ENCODE measurements at regions not wholly inside any gene's neighbourhood (a gene's known extent, or its start where the extent isn't known, plus 50 kb on each side); places are given as distances from the start of the nearest gene placed in this dataset.
A peak's percentile ranks its signal among the peaks of the same experiment; 100 is the strongest.

DNA sequence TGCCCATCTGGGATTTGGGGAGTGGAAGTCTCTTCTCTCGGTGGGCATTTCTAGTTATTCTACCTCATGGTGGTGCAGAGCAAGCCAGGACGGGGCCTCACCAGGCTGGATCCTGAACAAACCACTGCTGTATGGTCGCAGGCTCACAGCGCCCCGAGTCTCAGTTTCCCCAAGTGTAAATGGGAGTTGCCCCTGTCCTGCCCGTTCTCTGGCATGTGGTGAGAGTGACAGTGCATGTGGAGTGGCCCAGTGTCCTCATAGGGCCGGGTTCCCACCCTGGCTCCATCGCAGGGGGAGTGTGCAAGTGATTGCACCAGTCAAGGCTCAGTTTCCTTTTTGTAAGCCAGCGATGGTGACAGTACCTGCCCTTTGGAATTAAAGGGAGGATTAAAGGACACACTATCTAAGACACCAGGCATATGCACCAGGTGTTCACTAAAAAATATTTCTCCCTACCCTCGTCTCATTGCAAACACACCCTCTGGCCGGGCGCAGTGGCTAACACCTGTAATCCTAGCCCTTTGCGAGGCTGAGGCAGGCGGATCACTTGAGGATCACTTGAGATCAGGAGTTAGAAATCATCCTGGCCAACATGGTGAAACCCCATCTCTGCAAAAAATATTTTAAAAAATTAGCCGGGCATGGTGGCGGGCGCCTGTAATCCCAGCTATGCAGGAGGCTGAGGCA lies 173.3 kb upstream of the MYCN start:
- Histone ChIP-seq H3K27me3 (ENCODE audit: insufficient read depth, low read depth, severe bottlenecking) (no peaks in the 10 kb centered on the region), H3K27ac (no peak overlapping the region), H3K4me3 (ENCODE audit: low read depth, low read length) (no peak overlapping the region), H3K36me3 (no peaks in the 10 kb centered on the region), H3K9me3 (ENCODE audit: severe bottlenecking) (no peaks in the 10 kb centered on the region)
- TF ChIP-seq, protein P1, sequence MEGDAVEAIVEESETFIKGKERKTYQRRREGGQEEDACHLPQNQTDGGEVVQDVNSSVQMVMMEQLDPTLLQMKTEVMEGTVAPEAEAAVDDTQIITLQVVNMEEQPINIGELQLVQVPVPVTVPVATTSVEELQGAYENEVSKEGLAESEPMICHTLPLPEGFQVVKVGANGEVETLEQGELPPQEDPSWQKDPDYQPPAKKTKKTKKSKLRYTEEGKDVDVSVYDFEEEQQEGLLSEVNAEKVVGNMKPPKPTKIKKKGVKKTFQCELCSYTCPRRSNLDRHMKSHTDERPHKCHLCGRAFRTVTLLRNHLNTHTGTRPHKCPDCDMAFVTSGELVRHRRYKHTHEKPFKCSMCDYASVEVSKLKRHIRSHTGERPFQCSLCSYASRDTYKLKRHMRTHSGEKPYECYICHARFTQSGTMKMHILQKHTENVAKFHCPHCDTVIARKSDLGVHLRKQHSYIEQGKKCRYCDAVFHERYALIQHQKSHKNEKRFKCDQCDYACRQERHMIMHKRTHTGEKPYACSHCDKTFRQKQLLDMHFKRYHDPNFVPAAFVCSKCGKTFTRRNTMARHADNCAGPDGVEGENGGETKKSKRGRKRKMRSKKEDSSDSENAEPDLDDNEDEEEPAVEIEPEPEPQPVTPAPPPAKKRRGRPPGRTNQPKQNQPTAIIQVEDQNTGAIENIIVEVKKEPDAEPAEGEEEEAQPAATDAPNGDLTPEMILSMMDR (IDR thresholded peaks at IDR 0.05; ENCODE audit: low read depth, low read length): no peak
- DNase-seq: peak; percentile 6

- DNase-seq: peak; percentile 3
- no peak overlapping the region for H3K4me3 ChIP-seq (ENCODE audit: low read depth, low read length)
- TF ChIP-seq, protein P1 (IDR thresholded peaks at IDR 0.05; ENCODE audit: low read depth, low read length): no peak
- no peaks in the 10 kb centered on the region for H3K27me3 ChIP-seq (ENCODE audit: insufficient read depth, low read depth, severe bottlenecking)
- H3K9me3 ChIP-seq (ENCODE audit: severe bottlenecking): no peaks in the 10 kb centered on the region
- H3K27ac ChIP-seq: no peak overlapping the region
- H3K36me3 ChIP-seq: no peaks in the 10 kb centered on the region
These were observed 172.7 kb upstream of the MYCN start for GRCh38 chr2:15767679-15768078.

- H3K27ac ChIP-seq: no peak overlapping the region
- no peaks in the 10 kb centered on the region for H3K27me3 ChIP-seq (ENCODE audit: insufficient read depth, low read depth, severe bottlenecking)
- no peak for DNase-seq
These were observed 172.2 kb upstream of the MYCN start for GRCh38 chr2:15768142-15768541.

GRCh38 chr2:15768615-15769014 lies 171.7 kb upstream of the MYCN start:
- Histone ChIP-seq H3K27me3 (ENCODE audit: insufficient read depth, low read depth, severe bottlenecking) (no peaks in the 10 kb centered on the region), H3K4me3 (ENCODE audit: low read depth, low read length) (no peak overlapping the region), H3K36me3 (no peaks in the 10 kb centered on the region), H3K27ac (no peak overlapping the region), H3K9me3 (ENCODE audit: severe bottlenecking) (no peaks in the 10 kb centered on the region)
- no peak for DNase-seq
- TF ChIP-seq, protein P1 (IDR thresholded peaks at IDR 0.05; ENCODE audit: low read depth, low read length): no peak

More at GRCh38 chr2:15768142-15768541, 172.2 kb upstream of the MYCN start:
- H3K4me3 ChIP-seq (ENCODE audit: low read depth, low read length): no peak overlapping the region
- H3K9me3 ChIP-seq (ENCODE audit: severe bottlenecking): no peaks in the 10 kb centered on the region
- TF ChIP-seq, protein P1 (IDR thresholded peaks at IDR 0.05; ENCODE audit: low read depth, low read length): no peak
- no peaks in the 10 kb centered on the region for H3K36me3 ChIP-seq

- Histone ChIP-seq H3K4me3 (ENCODE audit: low read depth, low read length) (no peak overlapping the region), H3K36me3 (no peaks in the 10 kb centered on the region), H3K9me3 (ENCODE audit: severe bottlenecking) (no peaks in the 10 kb centered on the region), H3K27ac (no peak overlapping the region), H3K27me3 (ENCODE audit: insufficient read depth, low read depth, severe bottlenecking) (no peaks in the 10 kb centered on the region)
- peak; percentile 2 for DNase-seq
- TF ChIP-seq, protein P1 (IDR thresholded peaks at IDR 0.05; ENCODE audit: low read depth, low read length): no peak
These were observed 171.1 kb upstream of the MYCN start for GRCh38 chr2:15769235-15769634.
